Endothelial cell (in vitro differentiated cells): ENCODE measurements at regions not wholly inside any gene's neighbourhood (a gene's known extent, or its start where the extent isn't known, plus 50 kb on each side); places are given as distances from the start of the nearest gene placed in this dataset.

ENCODE experiments used
- DNase-seq: peaks from one replicate; pipeline ENCODE4 v3.0.0; 2021; ENCODE audit warnings: low spot score
- H3K27ac Mint-ChIP-seq: one replicate; pipeline ENCODE4 v1.8.0; 2021; ENCODE audit warnings: mixed read lengths, inconsistent platforms; ENCODE audit not compliant: unreplicated experiment
- H3K27me3 Mint-ChIP-seq: one replicate; pipeline ENCODE4 v1.8.0; 2021; ENCODE audit warnings: mild to moderate bottlenecking, moderate library complexity, mixed read lengths, inconsistent platforms; ENCODE audit not compliant: unreplicated experiment
- H3K36me3 Mint-ChIP-seq: one replicate; pipeline ENCODE4 v1.8.0; 2021; ENCODE audit warnings: mild to moderate bottlenecking, low read depth, mixed read lengths, inconsistent platforms; ENCODE audit not compliant: unreplicated experiment
- H3K4me1 Mint-ChIP-seq: one replicate; pipeline ENCODE4 v1.8.0; 2021; ENCODE audit warnings: mild to moderate bottlenecking, mixed read lengths, inconsistent platforms; ENCODE audit not compliant: unreplicated experiment
- H3K4me3 Mint-ChIP-seq: one replicate; pipeline ENCODE4 v1.8.0; 2021; ENCODE audit warnings: mild to moderate bottlenecking, mixed read lengths, inconsistent platforms; ENCODE audit not compliant: unreplicated experiment
- H3K9me3 Mint-ChIP-seq: one replicate; pipeline ENCODE4 v1.8.0; 2021; ENCODE audit warnings: mixed read lengths, inconsistent platforms; ENCODE audit not compliant: unreplicated experiment
- CTCF ChIP-seq: fragments of 200-600 bp; sonication (generic); IDR thresholded peaks from one replicate; pipeline ENCODE4 v1.5.0; 2021; ENCODE audit warnings: antibody characterized with exemption; ENCODE audit not compliant: unreplicated experiment

GRCh38 chr2:236889791-236890704 lies 195.6 kb upstream of the COPS8 start:
- H3K27me3 Mint-ChIP-seq, result peaks cover 5% of the 10 kb centered on the region
- DNase-seq, result no peak
- H3K9me3 Mint-ChIP-seq, result no peaks in the 10 kb centered on the region
- peaks cover 4% of the 10 kb centered on the region for H3K36me3 Mint-ChIP-seq
- TF ChIP-seq CTCF, result no peak
- H3K4me1 Mint-ChIP-seq, result peaks cover 16% of the 10 kb centered on the region
- no peak overlapping the region for H3K27ac Mint-ChIP-seq
- no peak overlapping the region for H3K4me3 Mint-ChIP-seq

DNA sequence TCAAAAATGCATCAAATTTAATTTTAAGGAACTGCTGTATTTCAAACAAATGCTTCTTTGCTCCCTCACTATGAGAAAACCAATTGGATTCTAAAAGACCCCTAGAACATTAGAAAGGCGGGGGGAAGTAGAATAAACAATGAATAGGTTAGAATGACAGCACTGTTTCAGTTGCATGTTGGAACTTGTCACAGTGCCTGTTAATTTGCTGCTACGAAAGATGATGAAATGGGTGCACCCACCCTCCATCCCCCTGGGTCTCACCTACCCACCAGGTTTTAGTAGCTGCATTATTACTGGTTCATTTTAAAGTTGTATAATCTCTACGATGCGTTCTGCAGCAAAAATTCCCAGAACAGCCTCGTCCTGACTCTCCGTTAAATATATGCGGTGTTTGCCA lies 193.0 kb upstream of the COPS8 start:
- Mint-ChIP-seq H3K4me1 (peaks cover 16% of the 10 kb centered on the region), H3K27me3 (peaks cover 5% of the 10 kb centered on the region)

GRCh38 chr2:236894791-236895190 lies 190.9 kb upstream of the COPS8 start:
- Mint-ChIP-seq H3K4me1 (peaks cover 7% of the 10 kb centered on the region), H3K4me3 (no peak overlapping the region), H3K27ac (no peak overlapping the region), H3K27me3 (peaks cover 3% of the 10 kb centered on the region), H3K36me3 (peaks cover 4% of the 10 kb centered on the region), H3K9me3 (no peaks in the 10 kb centered on the region)
- TF ChIP-seq CTCF, result no peak
- no peak for DNase-seq

More for the DNA sequence above, 193.0 kb upstream of the COPS8 start:
- H3K4me3 Mint-ChIP-seq, result no peak overlapping the region
- no peak for TF ChIP-seq CTCF
- DNase-seq, result no peak
- peaks cover 4% of the 10 kb centered on the region for H3K36me3 Mint-ChIP-seq
- no peak overlapping the region for H3K27ac Mint-ChIP-seq
- H3K9me3 Mint-ChIP-seq, result no peaks in the 10 kb centered on the region

- peaks cover 4% of the 10 kb centered on the region for H3K27me3 Mint-ChIP-seq
- TF ChIP-seq CTCF, result no peak
- H3K4me3 Mint-ChIP-seq, result no peak overlapping the region
- no peaks in the 10 kb centered on the region for H3K9me3 Mint-ChIP-seq
- peaks cover 4% of the 10 kb centered on the region for H3K36me3 Mint-ChIP-seq
- peaks cover 7% of the 10 kb centered on the region for H3K4me1 Mint-ChIP-seq
- DNase-seq, result no peak
- no peak overlapping the region for H3K27ac Mint-ChIP-seq
These were observed 190.2 kb upstream of the COPS8 start for GRCh38 chr2:236895497-236895896.

DNA sequence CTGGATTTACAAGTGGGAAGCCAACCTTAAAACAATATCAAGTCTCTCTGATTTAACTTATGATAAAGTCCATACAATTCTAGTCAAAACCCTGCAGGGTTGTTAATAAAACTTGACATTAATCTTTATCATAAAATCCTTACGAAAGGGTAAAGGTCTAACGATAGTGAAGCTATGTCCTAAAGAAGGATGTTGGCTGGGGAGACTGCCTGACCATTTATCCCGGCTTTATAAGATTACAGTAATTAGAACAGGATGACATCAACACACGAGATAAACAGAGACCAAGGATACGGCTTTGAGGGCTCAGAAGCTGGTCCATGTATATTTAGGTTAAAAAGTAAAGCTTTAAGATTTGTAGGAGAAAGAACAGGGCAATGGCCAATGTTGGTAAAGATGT lies 189.0 kb upstream of the COPS8 start:
- no peak for TF ChIP-seq CTCF
- Mint-ChIP-seq H3K27me3 (peaks cover 3% of the 10 kb centered on the region), H3K27ac (no peak overlapping the region), H3K36me3 (no peaks in the 10 kb centered on the region), H3K9me3 (no peaks in the 10 kb centered on the region), H3K4me3 (no peak overlapping the region), H3K4me1 (no peaks in the 10 kb centered on the region)
- DNase-seq, result no peak
